Activated CD8-positive, alpha-beta memory T cell treated with anti-CD3 and anti-CD28 coated beads, Interleukin-2, amount 10 ng/mL, durations not matched to agents 7 days and 5 days (primary cell): ENCODE measurements at regions not wholly inside any gene's neighbourhood (a gene's known extent, or its start where the extent isn't known, plus 50 kb on each side); places are given as distances from the start of the nearest gene placed in this dataset.

Experiments used
- ATAC-seq: fragments of 150-1000 bp; cut with Tn5 transposase; one replicate; pipeline ENCODE4 v1.10.0; 2021; ENCODE audit warnings: moderate library complexity
- CTCF ChIA-PET: fragments of 350-600 bp; sonication (Branson Sonifier 250); formaldehyde crosslinking; loops from one replicate; lab custom pipeline; 2021; ENCODE audit warnings: antibody characterized with exemption; lab: Charles Lee
- DNase-seq: peaks from one replicate; pipeline ENCODE4 v3.0.0-alpha.2; 2020
- H3K27ac Mint-ChIP-seq: one replicate; pipeline ENCODE4 v1.8.0; 2021; ENCODE audit warnings: mild to moderate bottlenecking, mixed read lengths
- H3K27me3 Mint-ChIP-seq: one replicate; pipeline ENCODE4 v1.8.0; 2021; ENCODE audit warnings: mixed read lengths
- H3K36me3 Mint-ChIP-seq: one replicate; pipeline ENCODE4 v1.8.0; 2021; ENCODE audit warnings: mild to moderate bottlenecking, mixed read lengths
- H3K4me1 Mint-ChIP-seq: one replicate; pipeline ENCODE4 v1.8.0; 2021; ENCODE audit warnings: mixed read lengths
- H3K4me3 Mint-ChIP-seq: one replicate; pipeline ENCODE4 v1.8.0; 2021; ENCODE audit warnings: mild to moderate bottlenecking, moderate library complexity, mixed read lengths
- H3K9me3 Mint-ChIP-seq: one replicate; pipeline ENCODE4 v1.8.0; 2022; ENCODE audit warnings: low read depth, mixed read lengths

GRCh38 chr6:138601128-138601527 is 101.8 kb upstream of the NHSL1 start:
- Mint-ChIP-seq H3K27me3 (peaks cover 36% of the 10 kb centered on the region), H3K9me3 (no peaks in the 10 kb centered on the region), H3K4me3 (no peak overlapping the region), H3K36me3 (no peaks in the 10 kb centered on the region), H3K4me1 (no peaks in the 10 kb centered on the region), H3K27ac (no peak overlapping the region)
- no peak for ATAC-seq
- DNase-seq = no peak
- CTCF ChIA-PET = no interaction called here

GRCh38 chr6:138605958-138606357 is 106.7 kb upstream of the NHSL1 start:
- Mint-ChIP-seq H3K27me3 (peaks cover 57% of the 10 kb centered on the region), H3K9me3 (no peaks in the 10 kb centered on the region), H3K36me3 (no peaks in the 10 kb centered on the region), H3K4me3 (no peak overlapping the region), H3K4me1 (no peaks in the 10 kb centered on the region), H3K27ac (no peak overlapping the region)
- DNase-seq (no peak), ATAC-seq (no peak)
- CTCF ChIA-PET = no interaction called here

GRCh38 chr6:138607478-138608433 is 108.5 kb upstream of the NHSL1 start:
- H3K4me3 Mint-ChIP-seq = no peak overlapping the region
- ATAC-seq = no peak
- H3K4me1 Mint-ChIP-seq = no peaks in the 10 kb centered on the region
- CTCF ChIA-PET = interaction anchor here (1.2 kb wide), 1 partner anchor 19 kb away, joined by 6 read pairs; no protein-coding TSS in a partner anchor
- H3K36me3 Mint-ChIP-seq = no peaks in the 10 kb centered on the region
- H3K27ac Mint-ChIP-seq = no peak overlapping the region
- H3K27me3 Mint-ChIP-seq = peaks cover 47% of the 10 kb centered on the region
- DNase-seq = no peak
- H3K9me3 Mint-ChIP-seq = no peaks in the 10 kb centered on the region

GRCh38 chr6:138608896-138609295 is 109.6 kb upstream of the NHSL1 start:
- Mint-ChIP-seq H3K27ac (no peak overlapping the region), H3K4me3 (no peak overlapping the region), H3K4me1 (no peaks in the 10 kb centered on the region), H3K9me3 (no peaks in the 10 kb centered on the region), H3K36me3 (no peaks in the 10 kb centered on the region), H3K27me3 (peaks cover 40% of the 10 kb centered on the region)
- CTCF ChIA-PET = interaction anchor here (1.4 kb wide), 1 partner anchor 10 kb away, joined by 3 read pairs; no protein-coding TSS in a partner anchor
- no peak for ATAC-seq
- no peak for DNase-seq

GRCh38 chr6:138609801-138610430 is 110.6 kb upstream of the NHSL1 start:
- CTCF ChIA-PET = interaction anchor here (1.4 kb wide), 1 partner anchor 11 kb away, joined by 3 read pairs; no protein-coding TSS in a partner anchor
- Mint-ChIP-seq H3K27me3 (peaks cover 31% of the 10 kb centered on the region), H3K9me3 (no peaks in the 10 kb centered on the region), H3K4me3 (no peak overlapping the region), H3K4me1 (no peaks in the 10 kb centered on the region), H3K36me3 (no peaks in the 10 kb centered on the region), H3K27ac (no peak overlapping the region)
- ATAC-seq = no peak
- no peak for DNase-seq

- H3K36me3 Mint-ChIP-seq = no peaks in the 10 kb centered on the region
- ATAC-seq (no peak), DNase-seq (no peak)
- H3K9me3 Mint-ChIP-seq = no peaks in the 10 kb centered on the region
- H3K4me3 Mint-ChIP-seq = no peak overlapping the region
- H3K4me1 Mint-ChIP-seq = no peaks in the 10 kb centered on the region
- no peak overlapping the region for H3K27ac Mint-ChIP-seq
- CTCF ChIA-PET = no interaction called here
- peaks cover 25% of the 10 kb centered on the region for H3K27me3 Mint-ChIP-seq
Observed at GRCh38 chr6:138610816-138611215, 111.5 kb upstream of the NHSL1 start.

GRCh38 chr6:138614151-138614550 is 114.9 kb upstream of the NHSL1 start:
- Mint-ChIP-seq H3K27ac (no peak overlapping the region), H3K9me3 (no peaks in the 10 kb centered on the region), H3K27me3 (peaks cover 2% of the 10 kb centered on the region), H3K4me1 (no peaks in the 10 kb centered on the region), H3K36me3 (no peaks in the 10 kb centered on the region), H3K4me3 (no peak overlapping the region)
- DNase-seq = no peak
- no peak for ATAC-seq
- CTCF ChIA-PET = interaction anchor here (0.8 kb wide), 1 partner anchor 151 kb away, joined by 4 read pairs; no protein-coding TSS in a partner anchor

GRCh38 chr6:138618168-138618567 is 118.9 kb upstream of the NHSL1 start:
- Mint-ChIP-seq H3K4me3 (no peak overlapping the region), H3K4me1 (no peaks in the 10 kb centered on the region), H3K9me3 (no peaks in the 10 kb centered on the region), H3K27ac (no peak overlapping the region), H3K27me3 (no peaks in the 10 kb centered on the region), H3K36me3 (no peaks in the 10 kb centered on the region)
- ATAC-seq (no peak), DNase-seq (no peak)
- CTCF ChIA-PET = no interaction called here

DNA sequence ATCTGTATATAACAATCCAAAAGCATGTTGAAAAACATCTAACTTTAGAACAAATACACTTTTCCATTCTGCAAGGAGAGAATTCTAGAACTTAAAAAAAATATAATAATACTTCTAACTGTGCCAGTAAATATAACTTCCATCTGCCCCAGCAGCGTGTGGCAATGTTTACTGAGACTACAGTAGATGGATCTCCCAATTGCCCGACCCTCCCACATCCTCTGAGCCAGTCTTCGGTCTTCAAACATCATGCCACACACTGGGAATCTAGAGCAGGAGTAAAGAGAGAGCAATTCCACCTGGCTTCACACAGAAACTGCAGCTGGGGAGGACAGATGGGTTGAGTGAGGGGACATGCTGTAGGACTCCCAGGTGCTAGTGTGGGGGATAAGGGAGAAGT is 121.3 kb upstream of the NHSL1 start:
- Mint-ChIP-seq H3K27ac (no peak overlapping the region), H3K4me3 (no peak overlapping the region), H3K4me1 (no peaks in the 10 kb centered on the region), H3K27me3 (no peaks in the 10 kb centered on the region), H3K9me3 (no peaks in the 10 kb centered on the region), H3K36me3 (no peaks in the 10 kb centered on the region)
- ATAC-seq (no peak), DNase-seq (no peak)
- CTCF ChIA-PET = no interaction called here

DNA sequence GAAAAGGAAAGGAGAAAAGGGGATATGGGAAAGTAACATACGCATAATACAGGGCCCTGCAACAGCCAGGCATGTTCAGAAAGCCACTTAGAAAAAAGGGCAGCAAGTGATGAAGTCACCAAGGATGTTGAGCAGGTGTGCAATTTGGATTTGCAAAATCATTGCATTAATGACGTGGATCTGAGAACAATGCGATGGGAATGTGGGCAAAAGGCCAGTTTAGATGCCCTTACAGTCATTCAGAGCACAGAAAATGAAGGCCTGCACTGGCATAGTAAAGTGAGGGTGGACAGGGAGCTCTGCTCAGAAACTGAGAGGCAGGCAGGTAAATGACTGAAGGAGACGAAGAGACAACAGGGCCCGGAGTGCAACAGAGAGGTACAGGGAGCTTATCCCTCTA is 123.7 kb upstream of the NHSL1 start:
- Mint-ChIP-seq H3K27me3 (peaks cover 3% of the 10 kb centered on the region), H3K27ac (no peak overlapping the region), H3K4me1 (no peaks in the 10 kb centered on the region), H3K4me3 (no peak overlapping the region), H3K36me3 (no peaks in the 10 kb centered on the region), H3K9me3 (no peaks in the 10 kb centered on the region)
- ATAC-seq = no peak
- DNase-seq = no peak
- CTCF ChIA-PET = no interaction called here

- Mint-ChIP-seq H3K36me3 (no peaks in the 10 kb centered on the region), H3K9me3 (no peaks in the 10 kb centered on the region), H3K4me3 (no peak overlapping the region), H3K27ac (no peak overlapping the region), H3K4me1 (no peaks in the 10 kb centered on the region), H3K27me3 (peaks cover 33% of the 10 kb centered on the region)
- DNase-seq = no peak
- no peak for ATAC-seq
- CTCF ChIA-PET = no interaction called here
Observed at GRCh38 chr6:138631566-138631965, 132.3 kb upstream of the NHSL1 start.

GRCh38 chr6:138637822-138638221 is 135.7 kb upstream of the CCDC28A start:
- CTCF ChIA-PET = no interaction called here
- no peak overlapping the region for H3K27ac Mint-ChIP-seq
- ATAC-seq (no peak), DNase-seq (no peak)
- no peak overlapping the region for H3K4me3 Mint-ChIP-seq
- no peaks in the 10 kb centered on the region for H3K9me3 Mint-ChIP-seq
- H3K4me1 Mint-ChIP-seq = no peaks in the 10 kb centered on the region
- peaks cover 46% of the 10 kb centered on the region for H3K27me3 Mint-ChIP-seq
- H3K36me3 Mint-ChIP-seq = no peaks in the 10 kb centered on the region

DNA sequence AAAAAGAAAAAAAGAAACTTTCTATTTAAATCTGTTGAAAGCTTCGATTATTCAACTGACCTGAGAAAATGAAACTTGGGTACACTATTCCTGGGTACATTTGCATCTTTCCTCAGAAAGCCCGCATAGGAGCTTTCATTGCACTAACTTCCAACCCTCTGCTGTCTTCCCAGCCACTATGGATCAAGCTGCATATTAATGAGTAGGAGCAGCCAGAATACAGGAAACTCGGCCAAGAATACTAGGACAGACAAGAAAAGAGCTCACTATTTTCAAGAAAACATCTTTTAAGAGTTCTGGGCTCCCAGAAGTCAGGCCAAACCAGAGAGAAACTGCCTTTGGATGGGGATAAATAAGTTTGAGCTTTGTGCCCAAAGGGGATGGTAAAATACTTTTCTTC is 135.0 kb upstream of the CCDC28A start:
- no peak overlapping the region for H3K27ac Mint-ChIP-seq
- DNase-seq (no peak), ATAC-seq (no peak)
- H3K4me3 Mint-ChIP-seq = no peak overlapping the region
- H3K36me3 Mint-ChIP-seq = no peaks in the 10 kb centered on the region
- H3K27me3 Mint-ChIP-seq = peaks cover 42% of the 10 kb centered on the region
- no peaks in the 10 kb centered on the region for H3K4me1 Mint-ChIP-seq
- no peaks in the 10 kb centered on the region for H3K9me3 Mint-ChIP-seq
- CTCF ChIA-PET = no interaction called here

- ATAC-seq = no peak
- no peak for DNase-seq
- H3K27ac Mint-ChIP-seq = no peak overlapping the region
Observed at GRCh38 chr6:138640028-138640427, 133.5 kb upstream of the CCDC28A start.

More at GRCh38 chr6:138640028-138640427, 133.5 kb upstream of the CCDC28A start:
- H3K27me3 Mint-ChIP-seq = peaks cover 31% of the 10 kb centered on the region
- no peaks in the 10 kb centered on the region for H3K36me3 Mint-ChIP-seq
- H3K4me1 Mint-ChIP-seq = no peaks in the 10 kb centered on the region
- no peaks in the 10 kb centered on the region for H3K9me3 Mint-ChIP-seq
- no peak overlapping the region for H3K4me3 Mint-ChIP-seq
- CTCF ChIA-PET = no interaction called here
